ENCODE measurements at regions not wholly inside any gene's neighbourhood (a gene's known extent, or its start where the extent isn't known, plus 50 kb on each side); places are given as distances from the start of the nearest gene placed in this dataset.

DNA sequence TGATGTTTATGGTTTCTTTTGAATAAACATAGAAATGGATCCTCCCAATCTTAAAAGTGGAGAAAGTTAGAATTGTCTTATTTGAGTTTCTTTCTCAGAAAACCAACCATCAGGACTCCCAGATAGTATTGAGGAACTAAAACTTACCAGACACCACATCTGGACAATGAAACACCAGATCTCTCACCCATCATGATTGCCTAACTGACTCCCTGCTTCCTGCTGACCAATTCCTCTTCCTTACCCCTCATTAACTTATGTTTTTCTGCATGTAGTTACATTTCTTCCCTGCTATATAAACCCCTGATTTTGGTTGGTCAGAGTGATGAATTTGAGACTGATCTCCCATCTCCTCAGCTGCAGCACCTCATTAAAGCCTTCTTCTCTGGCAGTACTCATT, 242.0 kb upstream of the SETMAR start:
- FAIRE-seq (no peak), DNase-seq (ENCODE audit: low read depth) (no peak)
- no peaks in the 10 kb centered on the region for H4K20me1 ChIP-seq (ENCODE audit: insufficient read depth, low read length)
- H3K27ac Mint-ChIP-seq (ENCODE audit: unreplicated experiment) = no peak overlapping the region
- no peak overlapping the region for H3K4me3 ChIP-seq (ENCODE audit: insufficient read depth, low read depth, low read length)
- H2AFZ ChIP-seq (ENCODE audit: low read depth, low read length) = no peak overlapping the region
- no peak overlapping the region for H3K27ac ChIP-seq (ENCODE audit: low read depth, low read length)
- H3K9ac ChIP-seq (ENCODE audit: low read length) = no peak overlapping the region
- H3K4me2 ChIP-seq (ENCODE audit: low read length) = no peak overlapping the region
- peaks cover 13% of the 10 kb centered on the region for H3K4me1 Mint-ChIP-seq (ENCODE audit: low read depth, unreplicated experiment)
- peaks cover 2% of the 10 kb centered on the region for H3K36me3 Mint-ChIP-seq (ENCODE audit: low read depth, unreplicated experiment)
- TF ChIP-seq CTCF (IDR thresholded peaks at IDR 0.05; ENCODE audit: insufficient read depth, low read depth, low read length) = no peak
- TF ChIP-seq EZH2 (IDR thresholded peaks at IDR 0.05; ENCODE audit: insufficient read depth, low read length) = no peak
- H3K9me3 ChIP-seq (ENCODE audit: insufficient read depth, low read depth, low read length) = no peaks in the 10 kb centered on the region
- peaks cover 4% of the 10 kb centered on the region for H3K9me3 Mint-ChIP-seq (ENCODE audit: unreplicated experiment)
- H3K36me3 ChIP-seq (ENCODE audit: insufficient read depth, low read length) = no peaks in the 10 kb centered on the region
- no peaks in the 10 kb centered on the region for H3K27me3 Mint-ChIP-seq (ENCODE audit: low read depth, unreplicated experiment)
- H3K4me1 ChIP-seq (ENCODE audit: insufficient read depth, low read length) = no peaks in the 10 kb centered on the region
- H3K79me2 ChIP-seq (ENCODE audit: insufficient read depth, low read length) = no peaks in the 10 kb centered on the region
- no peaks in the 10 kb centered on the region for H3K27me3 ChIP-seq (ENCODE audit: insufficient read depth, low read length)
- no peak overlapping the region for H3K4me3 Mint-ChIP-seq (ENCODE audit: unreplicated experiment)

DNA sequence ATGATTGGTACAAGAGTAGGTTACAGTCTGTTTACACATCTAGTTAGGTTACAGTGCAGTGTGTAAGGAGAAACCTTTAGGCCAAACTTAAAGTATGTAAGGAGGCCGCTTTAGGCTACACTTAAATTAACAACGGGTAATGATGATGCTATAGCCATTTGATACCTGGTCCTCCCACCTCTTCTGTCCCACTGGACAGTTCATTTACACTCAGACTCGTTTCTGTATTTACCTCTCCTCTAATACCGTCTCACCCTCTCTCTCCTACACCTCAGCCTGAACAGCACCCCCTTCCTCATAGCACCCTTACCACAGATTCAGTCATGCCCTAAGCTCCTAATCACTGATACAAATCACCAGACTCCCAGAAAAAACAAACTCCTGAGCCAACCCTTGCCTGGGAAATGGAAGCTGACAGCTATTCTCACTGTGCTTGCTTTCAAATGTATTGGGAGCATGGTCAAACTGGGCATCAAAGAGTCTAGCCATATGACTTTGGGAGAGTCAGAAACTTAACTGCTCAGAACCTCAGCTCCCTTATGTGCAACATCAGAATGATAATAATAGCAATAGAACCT, 241.3 kb upstream of the SETMAR start:
- Mint-ChIP-seq H3K4me3 (ENCODE audit: unreplicated experiment) (no peak overlapping the region), H3K9me3 (ENCODE audit: unreplicated experiment) (peaks cover 4% of the 10 kb centered on the region), H3K4me1 (ENCODE audit: low read depth, unreplicated experiment) (peaks cover 13% of the 10 kb centered on the region), H3K27ac (ENCODE audit: unreplicated experiment) (no peak overlapping the region), H3K27me3 (ENCODE audit: low read depth, unreplicated experiment) (no peaks in the 10 kb centered on the region), H3K36me3 (ENCODE audit: low read depth, unreplicated experiment) (peaks cover 2% of the 10 kb centered on the region)
- H3K4me3 ChIP-seq (ENCODE audit: insufficient read depth, low read depth, low read length) = no peak overlapping the region
- no peak overlapping the region for H2AFZ ChIP-seq (ENCODE audit: low read depth, low read length)
- no peak for DNase-seq (ENCODE audit: low read depth)
- H3K4me1 ChIP-seq (ENCODE audit: insufficient read depth, low read length) = no peaks in the 10 kb centered on the region
- H3K4me2 ChIP-seq (ENCODE audit: low read length) = no peak overlapping the region
- no peaks in the 10 kb centered on the region for H3K9me3 ChIP-seq (ENCODE audit: insufficient read depth, low read depth, low read length)
- no peaks in the 10 kb centered on the region for H3K36me3 ChIP-seq (ENCODE audit: insufficient read depth, low read length)
- no peak for FAIRE-seq
- no peak overlapping the region for H3K27ac ChIP-seq (ENCODE audit: low read depth, low read length)
- no peaks in the 10 kb centered on the region for H3K79me2 ChIP-seq (ENCODE audit: insufficient read depth, low read length)
- H3K27me3 ChIP-seq (ENCODE audit: insufficient read depth, low read length) = no peaks in the 10 kb centered on the region
- TF ChIP-seq CTCF (IDR thresholded peaks at IDR 0.05; ENCODE audit: insufficient read depth, low read depth, low read length) (no peak), EZH2 (IDR thresholded peaks at IDR 0.05; ENCODE audit: insufficient read depth, low read length) (no peak)
- H4K20me1 ChIP-seq (ENCODE audit: insufficient read depth, low read length) = no peaks in the 10 kb centered on the region
- no peak overlapping the region for H3K9ac ChIP-seq (ENCODE audit: low read length)

DNA sequence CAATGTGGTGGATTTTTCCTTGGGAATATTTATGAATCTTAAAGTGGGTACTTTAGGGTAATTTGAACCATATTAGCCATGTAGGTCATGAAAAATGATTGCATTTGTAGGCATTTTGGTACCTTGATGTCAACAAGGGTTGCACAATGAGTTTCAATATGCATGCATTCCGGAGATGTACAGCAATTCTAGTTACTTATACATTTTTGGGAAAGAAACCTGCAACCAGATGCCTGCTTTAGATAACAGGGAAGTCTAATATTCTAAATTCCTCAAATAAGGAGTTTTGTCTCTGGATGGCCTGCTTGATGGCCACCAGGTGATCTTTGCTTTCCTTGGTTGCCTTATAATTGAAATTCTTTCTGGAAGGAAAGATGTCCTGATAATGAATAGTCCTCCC, 240.5 kb upstream of the SETMAR start:
- no peak overlapping the region for H3K4me2 ChIP-seq (ENCODE audit: low read length)
- H3K27me3 ChIP-seq (ENCODE audit: insufficient read depth, low read length) = no peaks in the 10 kb centered on the region
- no peaks in the 10 kb centered on the region for H3K4me1 ChIP-seq (ENCODE audit: insufficient read depth, low read length)
- H3K79me2 ChIP-seq (ENCODE audit: insufficient read depth, low read length) = no peaks in the 10 kb centered on the region
- H2AFZ ChIP-seq (ENCODE audit: low read depth, low read length) = no peak overlapping the region
- H3K9me3 ChIP-seq (ENCODE audit: insufficient read depth, low read depth, low read length) = no peaks in the 10 kb centered on the region
- H3K27ac ChIP-seq (ENCODE audit: low read depth, low read length) = no peak overlapping the region
- H3K9ac ChIP-seq (ENCODE audit: low read length) = no peak overlapping the region
- FAIRE-seq (no peak), DNase-seq (ENCODE audit: low read depth) (no peak)
- TF ChIP-seq CTCF (IDR thresholded peaks at IDR 0.05; ENCODE audit: insufficient read depth, low read depth, low read length) = no peak
- no peak for TF ChIP-seq EZH2 (IDR thresholded peaks at IDR 0.05; ENCODE audit: insufficient read depth, low read length)
- H3K4me3 Mint-ChIP-seq (ENCODE audit: unreplicated experiment) = no peak overlapping the region
- peaks cover 4% of the 10 kb centered on the region for H3K9me3 Mint-ChIP-seq (ENCODE audit: unreplicated experiment)
- no peaks in the 10 kb centered on the region for H4K20me1 ChIP-seq (ENCODE audit: insufficient read depth, low read length)
- no peak overlapping the region for H3K4me3 ChIP-seq (ENCODE audit: insufficient read depth, low read depth, low read length)
- H3K4me1 Mint-ChIP-seq (ENCODE audit: low read depth, unreplicated experiment) = peaks cover 13% of the 10 kb centered on the region
- H3K36me3 ChIP-seq (ENCODE audit: insufficient read depth, low read length) = no peaks in the 10 kb centered on the region
- peaks cover 2% of the 10 kb centered on the region for H3K36me3 Mint-ChIP-seq (ENCODE audit: low read depth, unreplicated experiment)
- no peaks in the 10 kb centered on the region for H3K27me3 Mint-ChIP-seq (ENCODE audit: low read depth, unreplicated experiment)
- no peak overlapping the region for H3K27ac Mint-ChIP-seq (ENCODE audit: unreplicated experiment)

All from astrocyte (in vitro differentiated cells and primary cell).